Body of pancreas (tissue), 4 donors: ENCODE measurements at regions not wholly inside any gene's neighbourhood (a gene's known extent, or its start where the extent isn't known, plus 50 kb on each side); places are given as distances from the start of the nearest gene placed in this dataset.

Source experiments
- POLR2A ChIP-seq, 3 donors: fragments of 450-650 bp; IDR thresholded peaks; one replicate each; pipeline ENCODE4 v1.6.1; 2016; ENCODE audit warnings: antibody characterized with exemption in 3 of 3, mild to moderate bottlenecking in 2 of 3
- TF ChIP-seq, protein P1 (sequence below), 7 experiments: fragments of 450-650 bp in 4 of 7; fragments of 200-600 bp in 3 of 7; sonication (generic) in 3 of 7; IDR thresholded peaks; one replicate each; pipeline ENCODE4 v1.5.1; 2016 to 2019; ENCODE audit warnings: antibody characterized with exemption in 7 of 7

DNA sequence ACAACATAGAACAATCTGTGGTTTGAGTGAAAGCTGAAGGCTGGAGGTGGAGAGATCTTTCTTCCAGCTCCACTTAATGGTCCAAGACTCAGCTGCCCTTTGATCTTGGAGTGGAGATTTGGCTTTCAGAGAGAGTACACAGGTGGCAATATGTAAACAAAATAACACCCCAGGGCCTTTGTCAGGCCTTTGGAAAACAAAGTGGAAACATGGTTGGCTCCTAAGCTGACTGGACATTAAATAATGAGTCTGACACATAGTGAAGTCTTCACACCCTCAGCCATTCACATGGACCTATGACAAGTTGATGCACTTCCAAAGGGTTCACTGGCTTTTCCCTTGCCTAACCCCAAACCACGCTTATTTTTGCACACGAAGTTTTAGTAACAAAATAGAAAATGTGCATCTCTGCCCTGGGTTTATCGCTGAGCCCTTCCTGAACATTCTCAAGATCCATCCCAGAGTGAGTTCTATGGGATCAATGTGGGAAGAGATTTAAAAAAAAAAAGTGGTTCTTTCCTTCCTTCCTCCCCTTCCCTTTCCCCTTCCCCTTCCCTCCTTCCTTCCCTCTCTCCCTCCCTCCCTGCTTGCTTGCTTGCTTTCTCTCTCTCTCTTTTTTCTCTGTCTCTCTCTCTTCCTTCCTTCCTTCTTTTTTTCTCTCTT, 201.3 kb upstream of the NT5C1B start:
- TF ChIP-seq, protein P1, sequence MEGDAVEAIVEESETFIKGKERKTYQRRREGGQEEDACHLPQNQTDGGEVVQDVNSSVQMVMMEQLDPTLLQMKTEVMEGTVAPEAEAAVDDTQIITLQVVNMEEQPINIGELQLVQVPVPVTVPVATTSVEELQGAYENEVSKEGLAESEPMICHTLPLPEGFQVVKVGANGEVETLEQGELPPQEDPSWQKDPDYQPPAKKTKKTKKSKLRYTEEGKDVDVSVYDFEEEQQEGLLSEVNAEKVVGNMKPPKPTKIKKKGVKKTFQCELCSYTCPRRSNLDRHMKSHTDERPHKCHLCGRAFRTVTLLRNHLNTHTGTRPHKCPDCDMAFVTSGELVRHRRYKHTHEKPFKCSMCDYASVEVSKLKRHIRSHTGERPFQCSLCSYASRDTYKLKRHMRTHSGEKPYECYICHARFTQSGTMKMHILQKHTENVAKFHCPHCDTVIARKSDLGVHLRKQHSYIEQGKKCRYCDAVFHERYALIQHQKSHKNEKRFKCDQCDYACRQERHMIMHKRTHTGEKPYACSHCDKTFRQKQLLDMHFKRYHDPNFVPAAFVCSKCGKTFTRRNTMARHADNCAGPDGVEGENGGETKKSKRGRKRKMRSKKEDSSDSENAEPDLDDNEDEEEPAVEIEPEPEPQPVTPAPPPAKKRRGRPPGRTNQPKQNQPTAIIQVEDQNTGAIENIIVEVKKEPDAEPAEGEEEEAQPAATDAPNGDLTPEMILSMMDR (IDR thresholded peaks at IDR 0.05): no peak
- TF ChIP-seq POLR2A (IDR thresholded peaks at IDR 0.05): no peak
